Hippocampal formation (tissue), 2 donors: ENCODE measurements at regions not wholly inside any gene's neighbourhood (a gene's known extent, or its start where the extent isn't known, plus 50 kb on each side); places are given as distances from the start of the nearest gene placed in this dataset.

Experiments
- DNase-seq, 2 donors: peaks; one replicate each; lab custom pipeline; 2025; lab: John Stamatoyannopoulos, UW

GRCh38 chr10:128971374-128972035 is 495.5 kb upstream of the MGMT start:
- no peak for DNase-seq

- no peak for DNase-seq
Observed at GRCh38 chr10:128972036-128972405, 495.0 kb upstream of the MGMT start.

DNA sequence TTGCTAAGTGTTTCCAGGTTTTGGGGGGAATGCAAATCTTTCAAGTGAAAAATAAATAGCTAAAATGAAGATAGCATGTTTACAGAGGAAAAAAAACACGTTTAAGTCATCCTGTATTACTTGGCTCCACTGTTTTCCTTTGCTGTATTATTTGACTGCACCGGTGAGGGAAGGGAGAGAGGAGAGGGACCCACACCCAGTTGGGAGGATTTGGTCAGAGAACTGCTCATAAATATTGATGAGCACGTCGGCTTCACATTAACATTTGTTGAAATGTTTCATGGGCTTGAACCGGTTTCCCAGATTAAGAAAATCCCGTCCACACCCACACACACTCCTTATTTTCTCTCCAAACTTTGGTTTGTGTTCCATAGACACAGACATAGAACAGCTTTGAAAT is 493.8 kb upstream of the MGMT start:
- DNase-seq = no peak

DNA sequence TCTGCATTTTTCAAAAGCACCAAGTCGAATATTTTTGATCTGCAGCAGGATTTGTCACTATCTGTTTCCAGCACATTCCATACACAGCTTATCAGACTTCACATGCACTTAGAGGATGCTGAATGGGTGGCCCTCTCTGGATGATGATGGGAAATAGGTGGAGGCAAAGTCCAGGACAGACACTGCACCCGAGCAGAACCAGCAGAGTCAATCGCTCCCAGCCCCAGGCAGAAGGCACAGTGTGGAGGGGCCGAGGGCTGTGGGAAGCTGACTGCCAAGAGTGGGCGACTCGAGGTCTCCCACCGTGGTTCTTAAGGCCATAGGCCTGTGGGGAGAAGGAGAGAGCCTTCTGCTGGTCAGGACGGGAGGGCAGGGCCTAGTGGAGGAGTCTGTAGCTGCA is 490.2 kb upstream of the MGMT start:
- DNase-seq = no peak

- DNase-seq = no peak
Observed at GRCh38 chr10:128978211-128978610, 488.8 kb upstream of the MGMT start.

GRCh38 chr10:128979405-128979804 is 487.6 kb upstream of the MGMT start:
- no peak for DNase-seq

DNA sequence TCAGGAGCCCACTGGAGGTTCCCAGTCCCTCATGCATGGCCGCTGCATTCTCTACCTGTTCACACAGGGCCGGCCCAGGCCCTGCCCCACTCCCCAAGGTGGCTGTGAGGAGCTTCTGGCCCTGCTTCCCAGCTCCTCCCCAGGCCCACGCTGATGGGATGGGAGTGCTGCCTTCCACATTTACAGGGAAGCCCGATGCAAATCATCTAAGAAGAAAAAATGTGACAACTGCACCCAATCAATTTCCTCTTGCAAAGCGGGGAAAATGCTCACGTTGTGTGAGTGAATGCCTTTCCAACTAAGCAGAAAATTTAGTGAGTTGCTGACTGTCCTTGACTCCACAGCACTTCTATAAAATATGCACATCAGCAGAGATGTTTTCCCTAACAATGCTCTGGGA is 485.8 kb upstream of the MGMT start:
- no peak for DNase-seq

DNA sequence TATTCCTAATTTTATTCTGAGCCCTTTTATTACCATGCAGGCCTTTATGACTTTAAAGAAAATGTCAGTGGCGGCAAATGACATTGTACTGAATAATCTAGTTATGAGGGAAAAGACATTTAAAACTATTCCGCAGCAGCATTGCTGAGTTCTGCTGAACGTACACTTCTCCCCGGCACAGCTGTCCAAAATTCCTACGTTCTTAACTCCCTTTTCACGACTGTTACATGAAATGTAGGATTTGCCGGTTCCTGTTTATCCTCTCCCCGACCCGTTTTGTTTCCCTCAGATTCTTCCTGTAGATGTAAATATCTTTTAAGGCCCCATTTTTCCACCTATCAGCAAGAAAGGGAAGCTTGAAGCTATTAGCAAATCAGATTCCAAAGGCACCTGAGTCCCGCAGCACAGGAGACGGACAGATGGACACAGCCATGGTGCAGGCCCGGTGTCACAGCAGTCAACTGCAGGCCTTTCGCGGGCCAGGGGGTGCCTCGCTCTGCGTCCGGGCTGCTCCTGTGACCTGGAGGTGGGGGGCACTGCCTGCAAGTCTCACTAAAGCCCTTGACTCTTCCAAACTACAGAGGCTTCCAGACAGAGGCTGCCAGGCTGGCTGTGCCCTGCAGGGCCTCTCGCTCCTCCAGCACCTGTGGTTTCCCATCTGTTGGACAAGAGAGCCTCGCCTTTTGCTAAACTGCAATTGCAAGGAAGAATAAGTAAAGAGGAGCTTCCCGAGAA is 485.0 kb upstream of the MGMT start:
- DNase-seq = no peak

DNA sequence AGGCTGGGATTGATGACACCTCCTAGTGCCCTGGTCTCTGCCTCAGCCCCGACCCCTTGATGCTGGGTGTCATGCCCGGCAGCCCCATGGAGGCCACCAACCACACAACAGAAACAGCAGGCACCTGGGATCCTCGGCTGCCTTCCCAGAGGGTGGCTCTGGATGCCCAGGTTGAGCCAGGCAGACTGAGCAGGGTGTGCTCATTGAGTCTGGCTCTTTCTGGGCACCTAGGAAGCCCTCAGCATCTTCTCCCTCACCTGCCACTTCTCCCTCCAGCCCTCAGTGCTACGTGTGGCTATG is 484.5 kb upstream of the MGMT start:
- DNase-seq = no peak

DNA sequence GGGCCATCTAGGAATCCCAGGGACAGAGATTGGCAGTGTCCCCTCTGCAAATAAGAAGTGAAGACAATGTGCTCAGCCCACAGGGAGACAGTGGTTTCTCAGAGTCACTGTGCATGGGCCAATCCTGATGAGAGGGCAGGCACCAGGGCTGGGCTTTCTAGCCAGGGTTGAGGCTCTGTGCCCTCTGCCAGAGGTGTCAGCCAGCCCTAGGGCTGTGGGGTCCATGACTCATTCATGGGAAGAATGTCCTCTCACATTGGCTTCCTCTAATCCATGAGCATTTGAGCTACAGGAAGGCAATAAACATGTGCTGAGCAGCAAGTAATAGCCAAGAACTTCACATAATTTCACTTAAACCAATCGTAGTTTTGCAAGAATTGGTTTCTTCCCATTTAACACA is 482.0 kb upstream of the MGMT start:
- no peak for DNase-seq

GRCh38 chr10:128990986-128991385 is 476.1 kb upstream of the MGMT start:
- DNase-seq = no peak

DNA sequence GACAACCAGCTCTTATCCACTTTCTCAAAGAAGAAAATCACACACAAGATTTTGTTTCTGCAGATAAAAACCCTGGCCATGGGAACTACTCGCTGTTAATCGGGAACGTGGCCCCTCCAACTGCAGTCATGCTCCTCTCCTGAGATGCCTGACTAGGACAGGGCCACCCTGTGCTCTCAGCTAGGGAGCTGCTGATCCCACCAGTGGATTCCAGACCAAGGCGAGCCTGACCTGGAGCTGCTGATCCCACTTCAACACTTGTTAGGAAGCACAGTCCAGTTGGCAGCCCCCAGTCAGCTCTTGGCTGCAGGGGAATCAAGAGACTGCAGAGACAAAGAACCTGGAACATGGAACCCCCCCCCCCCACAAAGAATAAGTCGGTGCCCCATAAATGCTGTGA is 474.3 kb upstream of the MGMT start:
- DNase-seq = no peak

DNA sequence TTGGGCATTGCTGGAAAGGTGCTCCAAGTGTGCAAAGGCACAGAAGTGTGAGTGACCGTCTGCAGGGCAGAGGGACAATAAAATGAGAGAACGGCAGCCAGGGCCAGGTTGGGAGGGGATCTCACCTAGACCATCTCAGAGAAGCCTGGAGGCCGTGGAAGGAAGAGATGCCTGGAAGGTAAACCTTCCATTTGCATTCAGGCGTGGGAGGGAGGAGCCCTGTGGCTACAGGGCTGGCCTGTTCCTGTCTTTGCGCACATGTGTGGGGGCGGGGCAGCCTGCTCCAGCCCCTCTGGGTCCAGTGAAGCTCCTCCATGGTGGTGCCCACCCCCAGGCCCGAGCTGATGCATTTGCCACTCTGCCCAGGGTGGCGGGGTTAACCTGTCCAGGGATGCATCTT is 473.6 kb upstream of the MGMT start:
- DNase-seq = no peak

- DNase-seq = no peak
Observed at GRCh38 chr10:128993911-128994538, 473.0 kb upstream of the MGMT start.

GRCh38 chr10:128994598-128995143 is 472.4 kb upstream of the MGMT start:
- DNase-seq = no peak

DNA sequence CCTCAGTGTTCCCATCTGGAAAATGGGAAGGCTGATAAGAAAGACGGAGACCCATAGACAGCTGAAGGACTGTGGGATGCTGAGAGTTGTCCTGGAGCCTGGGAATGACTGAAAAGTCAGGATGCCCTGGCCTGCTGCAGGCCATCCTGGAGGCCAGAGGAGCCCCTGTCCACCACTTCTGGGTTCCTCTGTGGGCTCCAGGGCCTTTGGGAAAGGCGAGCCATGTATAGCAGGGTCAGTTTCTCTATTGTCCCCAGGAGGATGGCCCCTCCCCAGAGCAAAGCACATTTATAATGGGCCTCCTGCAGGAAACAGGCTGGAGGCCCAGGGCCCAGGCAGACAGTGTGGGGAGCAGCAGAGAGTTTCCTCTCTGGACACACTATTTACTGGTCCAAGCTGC is 471.4 kb upstream of the MGMT start:
- no peak for DNase-seq

GRCh38 chr10:128996092-128996491 is 470.9 kb upstream of the MGMT start:
- no peak for DNase-seq

- no peak for DNase-seq
Observed at GRCh38 chr10:128998101-128998805, 468.8 kb upstream of the MGMT start.

DNA sequence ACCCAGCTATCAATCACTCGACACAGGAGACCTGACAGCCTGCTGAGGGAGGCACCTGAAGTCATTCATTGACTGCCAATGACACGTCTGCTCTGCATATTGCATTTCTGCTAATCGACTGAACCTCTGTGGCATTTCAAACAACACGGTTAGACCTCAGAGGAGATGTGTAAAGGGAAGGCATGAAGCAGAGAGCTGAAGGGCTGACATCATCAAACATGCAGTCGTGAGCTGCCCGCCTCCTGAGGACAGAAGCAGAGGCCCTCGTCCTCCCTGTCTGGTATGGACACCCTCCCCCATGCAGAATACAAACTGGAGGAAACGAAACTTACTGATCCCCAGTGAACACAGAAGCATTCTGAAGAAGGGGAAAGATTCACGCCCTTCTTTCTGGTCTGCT is 462.6 kb upstream of the MGMT start:
- DNase-seq = no peak

DNA sequence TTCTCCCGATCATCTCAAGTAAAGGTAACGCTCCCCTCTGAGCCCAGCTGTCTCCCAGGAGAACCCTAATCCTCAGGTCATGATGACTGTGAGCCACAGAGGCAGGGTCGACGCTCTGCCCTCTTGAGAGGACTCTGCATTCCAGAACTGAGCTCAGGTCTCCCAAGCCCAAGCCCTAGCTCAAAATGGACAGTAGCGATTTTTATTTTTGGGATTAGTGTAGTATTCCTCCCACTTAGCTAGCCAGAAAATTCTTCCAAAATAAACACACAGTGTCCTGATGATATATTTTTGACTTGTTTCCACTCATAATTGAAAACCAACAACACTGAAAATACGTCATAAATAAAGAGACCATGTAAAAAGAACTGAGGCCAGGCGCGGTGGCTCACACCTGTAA is 462.0 kb upstream of the MGMT start:
- DNase-seq = no peak

GRCh38 chr10:129005804-129006203 is 461.2 kb upstream of the MGMT start:
- DNase-seq = no peak

- DNase-seq = no peak
Observed at GRCh38 chr10:129018511-129018910, 448.5 kb upstream of the MGMT start.
